ENCODE measurements at regions not wholly inside any gene's neighbourhood (a gene's known extent, or its start where the extent isn't known, plus 50 kb on each side); places are given as distances from the start of the nearest gene placed in this dataset.

DNA sequence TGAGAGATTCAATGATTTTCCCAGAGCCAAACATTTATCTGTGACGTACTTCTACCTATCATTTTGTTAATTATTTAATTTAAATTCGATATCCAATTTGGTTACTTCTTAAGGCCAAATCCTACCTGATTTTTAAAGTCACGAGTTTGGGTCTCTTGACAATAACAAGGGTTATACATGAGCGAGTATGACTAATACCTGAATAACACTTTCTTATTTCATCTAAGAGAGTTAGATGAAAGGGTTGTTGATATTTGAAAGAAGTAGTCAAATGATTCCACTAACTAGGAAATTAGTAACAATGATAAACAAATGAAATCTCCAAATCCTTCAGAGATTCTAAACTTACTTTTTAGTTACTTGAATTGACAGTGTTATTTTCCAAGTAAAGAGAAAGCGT, 1086.9 kb downstream of the XPNPEP1 start:
- dilution Hi-C loops (cut with HindIII; ENCODE audit: low sequenced_read_pairs, unreplicated experiment), result no loop called here
- H3K14ac ChIP-seq (replicated peaks; ENCODE audit: low read depth, low read length), result no peak overlapping the region

More for the DNA sequence above, 1086.9 kb downstream of the XPNPEP1 start:
- no peak overlapping the region for H2BK5ac ChIP-seq (ENCODE audit: low read depth, low read length, poor library complexity, severe bottlenecking)
- H2BK120ac ChIP-seq (ENCODE audit: low read depth, low read length), result no peak overlapping the region
- no peak overlapping the region for H3K56ac ChIP-seq (ENCODE audit: extremely low read depth, insufficient read depth, low read length)
- no peak overlapping the region for H4K8ac ChIP-seq (ENCODE audit: low read depth in 2 of 2, low read length in 2 of 2)
- H4K91ac ChIP-seq (ENCODE audit: insufficient read depth, low read depth, low read length), result no peak overlapping the region
- no peaks in the 10 kb centered on the region for H3K79me1 ChIP-seq (ENCODE audit: low read depth in 1 of 2, low read length in 2 of 2)
- no peak overlapping the region for H2BK20ac ChIP-seq (ENCODE audit: low read depth, low read length)
- no peak overlapping the region for H3K9ac ChIP-seq (ENCODE audit: low read depth, low read length)
- POLR2A ChIA-PET (ENCODE audit: unreplicated experiment), result no interaction called here
- no peak overlapping the region for H3K27ac ChIP-seq (ENCODE audit: insufficient read depth, low read length)
- no peak overlapping the region for H3K4ac ChIP-seq (ENCODE audit: low read depth, low read length)
- H3K9me1 ChIP-seq (ENCODE audit: insufficient read depth, low read length), result no peaks in the 10 kb centered on the region
- WGBS, 2 experiments (ENCODE audit: extremely low coverage in 2 of 2, insufficient read length in 1 of 2), result no CpG with 5 or more reads among the region's 5 CpGs
- H3K4me3 ChIP-seq (ENCODE audit: insufficient read depth, low read depth, low read length), result no peak overlapping the region
- H4K5ac ChIP-seq (ENCODE audit: low read depth, low read length), result no peak overlapping the region
- H3K36me3 ChIP-seq (ENCODE audit: control insufficient read depth, insufficient read depth, low read length), result no peaks in the 10 kb centered on the region
- no peak overlapping the region for H2BK15ac ChIP-seq (ENCODE audit: low read depth, low read length)
- H3K4me2 ChIP-seq (ENCODE audit: low read depth, low read length), result no peak overlapping the region
- BruUV-seq (replicated peaks), result no TSS peak
- in situ Hi-C loops (cut with MboI; ENCODE audit: low sequenced_read_pairs) (no loop called here), intact Hi-C loops (cut with micrococcal nuclease) (no loop called here)
- DNase-seq (no peak), ATAC-seq (ENCODE audit: low read depth) (no peak)
- no peaks in the 10 kb centered on the region for H3K9me3 ChIP-seq (ENCODE audit: control insufficient read depth, insufficient read depth, low read length)
- H3K23ac ChIP-seq (ENCODE audit: low read depth, low read length), result no peak overlapping the region
- H3K18ac ChIP-seq (ENCODE audit: low read depth, low read length), result no peak overlapping the region
- TF ChIP-seq POLR2A (IDR thresholded peaks at IDR 0.05; ENCODE audit: low read depth, low read length) (no peak), RAD21 (IDR thresholded peaks at IDR 0.05; ENCODE audit: low read length) (no peak), SMC3 (IDR thresholded peaks at IDR 0.05; ENCODE audit: low read depth, low read length) (no peak), MAFK (IDR thresholded peaks at IDR 0.05; ENCODE audit: low read depth, low read length) (no peak), CHD1 (IDR thresholded peaks at IDR 0.05; ENCODE audit: low read depth, low read length) (no peak), MXI1 (IDR thresholded peaks at IDR 0.05; ENCODE audit: borderline replicate concordance, low read depth, low read length) (no peak), RFX5 (IDR thresholded peaks at IDR 0.05; ENCODE audit: low read depth, low read length) (no peak), RCOR1 (IDR thresholded peaks at IDR 0.05; ENCODE audit: insufficient replicate concordance, low read length) (no peak), BHLHE40 (IDR thresholded peaks at IDR 0.05; ENCODE audit: low read depth, low read length) (no peak), CEBPB (IDR thresholded peaks at IDR 0.05; ENCODE audit: low read depth, low read length) (no peak), FOS (IDR thresholded peaks at IDR 0.05; ENCODE audit: low read depth, low read length) (no peak), MAZ (IDR thresholded peaks at IDR 0.05; ENCODE audit: borderline replicate concordance, low read depth, low read length) (no peak)
- TF ChIP-seq, protein P1, sequence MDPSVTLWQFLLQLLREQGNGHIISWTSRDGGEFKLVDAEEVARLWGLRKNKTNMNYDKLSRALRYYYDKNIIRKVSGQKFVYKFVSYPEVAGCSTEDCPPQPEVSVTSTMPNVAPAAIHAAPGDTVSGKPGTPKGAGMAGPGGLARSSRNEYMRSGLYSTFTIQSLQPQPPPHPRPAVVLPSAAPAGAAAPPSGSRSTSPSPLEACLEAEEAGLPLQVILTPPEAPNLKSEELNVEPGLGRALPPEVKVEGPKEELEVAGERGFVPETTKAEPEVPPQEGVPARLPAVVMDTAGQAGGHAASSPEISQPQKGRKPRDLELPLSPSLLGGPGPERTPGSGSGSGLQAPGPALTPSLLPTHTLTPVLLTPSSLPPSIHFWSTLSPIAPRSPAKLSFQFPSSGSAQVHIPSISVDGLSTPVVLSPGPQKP (IDR thresholded peaks at IDR 0.05; ENCODE audit: borderline replicate concordance, low read depth, low read length), result no peak
- TF ChIP-seq, protein P2, sequence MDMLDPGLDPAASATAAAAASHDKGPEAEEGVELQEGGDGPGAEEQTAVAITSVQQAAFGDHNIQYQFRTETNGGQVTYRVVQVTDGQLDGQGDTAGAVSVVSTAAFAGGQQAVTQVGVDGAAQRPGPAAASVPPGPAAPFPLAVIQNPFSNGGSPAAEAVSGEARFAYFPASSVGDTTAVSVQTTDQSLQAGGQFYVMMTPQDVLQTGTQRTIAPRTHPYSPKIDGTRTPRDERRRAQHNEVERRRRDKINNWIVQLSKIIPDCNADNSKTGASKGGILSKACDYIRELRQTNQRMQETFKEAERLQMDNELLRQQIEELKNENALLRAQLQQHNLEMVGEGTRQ (IDR thresholded peaks at IDR 0.05; ENCODE audit: low read depth, low read length), result no peak
- TF ChIP-seq, protein P3, sequence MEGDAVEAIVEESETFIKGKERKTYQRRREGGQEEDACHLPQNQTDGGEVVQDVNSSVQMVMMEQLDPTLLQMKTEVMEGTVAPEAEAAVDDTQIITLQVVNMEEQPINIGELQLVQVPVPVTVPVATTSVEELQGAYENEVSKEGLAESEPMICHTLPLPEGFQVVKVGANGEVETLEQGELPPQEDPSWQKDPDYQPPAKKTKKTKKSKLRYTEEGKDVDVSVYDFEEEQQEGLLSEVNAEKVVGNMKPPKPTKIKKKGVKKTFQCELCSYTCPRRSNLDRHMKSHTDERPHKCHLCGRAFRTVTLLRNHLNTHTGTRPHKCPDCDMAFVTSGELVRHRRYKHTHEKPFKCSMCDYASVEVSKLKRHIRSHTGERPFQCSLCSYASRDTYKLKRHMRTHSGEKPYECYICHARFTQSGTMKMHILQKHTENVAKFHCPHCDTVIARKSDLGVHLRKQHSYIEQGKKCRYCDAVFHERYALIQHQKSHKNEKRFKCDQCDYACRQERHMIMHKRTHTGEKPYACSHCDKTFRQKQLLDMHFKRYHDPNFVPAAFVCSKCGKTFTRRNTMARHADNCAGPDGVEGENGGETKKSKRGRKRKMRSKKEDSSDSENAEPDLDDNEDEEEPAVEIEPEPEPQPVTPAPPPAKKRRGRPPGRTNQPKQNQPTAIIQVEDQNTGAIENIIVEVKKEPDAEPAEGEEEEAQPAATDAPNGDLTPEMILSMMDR (conservative IDR thresholded peaks at IDR 0.05; ENCODE audit: low read depth, low read length), result no peak
- H4K20me1 ChIP-seq (ENCODE audit: insufficient read depth, low read length), result no peaks in the 10 kb centered on the region
- H3K4me1 ChIP-seq (ENCODE audit: control insufficient read depth, insufficient read depth, low read length), result no peaks in the 10 kb centered on the region
- no peak overlapping the region for H2AFZ ChIP-seq (replicated peaks; ENCODE audit: low read length, poor library complexity)
- H2AK9ac ChIP-seq (replicated peaks; ENCODE audit: low read depth, low read length, poor library complexity), result no peak overlapping the region
- H3K27me3 ChIP-seq (ENCODE audit: control insufficient read depth, insufficient read depth, low read length), result no peaks in the 10 kb centered on the region
- no peak overlapping the region for H2AK5ac ChIP-seq (ENCODE audit: low read depth, low read length)
- CTCF ChIA-PET, result no interaction called here

Measured in IMR-90 (cell line).